ENCODE measurements at regions not wholly inside any gene's neighbourhood (a gene's known extent, or its start where the extent isn't known, plus 50 kb on each side); places are given as distances from the start of the nearest gene placed in this dataset.

DNA sequence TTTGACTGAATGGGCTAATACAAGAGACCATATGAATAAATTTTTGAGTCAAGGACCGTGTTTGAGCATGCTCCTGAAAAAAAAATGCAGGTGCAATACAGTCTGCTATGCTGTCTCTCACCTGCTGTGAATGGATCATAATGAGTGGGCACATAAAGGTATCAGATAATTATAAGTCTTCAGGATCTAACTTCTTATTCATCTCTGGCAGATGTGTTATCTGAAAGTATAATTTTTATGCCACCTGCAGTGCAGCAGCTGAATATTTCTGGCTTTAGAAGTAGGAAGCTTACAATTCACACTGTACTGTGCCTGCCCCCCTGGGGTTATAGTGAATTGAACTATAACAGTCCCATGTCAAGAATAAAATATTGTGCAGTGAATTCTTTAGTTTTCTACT lies 333.3 kb downstream of the MRPL39 start:
- TF ChIP-seq, protein P1, sequence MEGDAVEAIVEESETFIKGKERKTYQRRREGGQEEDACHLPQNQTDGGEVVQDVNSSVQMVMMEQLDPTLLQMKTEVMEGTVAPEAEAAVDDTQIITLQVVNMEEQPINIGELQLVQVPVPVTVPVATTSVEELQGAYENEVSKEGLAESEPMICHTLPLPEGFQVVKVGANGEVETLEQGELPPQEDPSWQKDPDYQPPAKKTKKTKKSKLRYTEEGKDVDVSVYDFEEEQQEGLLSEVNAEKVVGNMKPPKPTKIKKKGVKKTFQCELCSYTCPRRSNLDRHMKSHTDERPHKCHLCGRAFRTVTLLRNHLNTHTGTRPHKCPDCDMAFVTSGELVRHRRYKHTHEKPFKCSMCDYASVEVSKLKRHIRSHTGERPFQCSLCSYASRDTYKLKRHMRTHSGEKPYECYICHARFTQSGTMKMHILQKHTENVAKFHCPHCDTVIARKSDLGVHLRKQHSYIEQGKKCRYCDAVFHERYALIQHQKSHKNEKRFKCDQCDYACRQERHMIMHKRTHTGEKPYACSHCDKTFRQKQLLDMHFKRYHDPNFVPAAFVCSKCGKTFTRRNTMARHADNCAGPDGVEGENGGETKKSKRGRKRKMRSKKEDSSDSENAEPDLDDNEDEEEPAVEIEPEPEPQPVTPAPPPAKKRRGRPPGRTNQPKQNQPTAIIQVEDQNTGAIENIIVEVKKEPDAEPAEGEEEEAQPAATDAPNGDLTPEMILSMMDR (IDR thresholded peaks at IDR 0.05; ENCODE audit: borderline replicate concordance, insufficient read depth, low read depth, low read length): no peak
- H3K4me3 ChIP-seq (ENCODE audit: low read depth, low read length): no peak overlapping the region

DNA sequence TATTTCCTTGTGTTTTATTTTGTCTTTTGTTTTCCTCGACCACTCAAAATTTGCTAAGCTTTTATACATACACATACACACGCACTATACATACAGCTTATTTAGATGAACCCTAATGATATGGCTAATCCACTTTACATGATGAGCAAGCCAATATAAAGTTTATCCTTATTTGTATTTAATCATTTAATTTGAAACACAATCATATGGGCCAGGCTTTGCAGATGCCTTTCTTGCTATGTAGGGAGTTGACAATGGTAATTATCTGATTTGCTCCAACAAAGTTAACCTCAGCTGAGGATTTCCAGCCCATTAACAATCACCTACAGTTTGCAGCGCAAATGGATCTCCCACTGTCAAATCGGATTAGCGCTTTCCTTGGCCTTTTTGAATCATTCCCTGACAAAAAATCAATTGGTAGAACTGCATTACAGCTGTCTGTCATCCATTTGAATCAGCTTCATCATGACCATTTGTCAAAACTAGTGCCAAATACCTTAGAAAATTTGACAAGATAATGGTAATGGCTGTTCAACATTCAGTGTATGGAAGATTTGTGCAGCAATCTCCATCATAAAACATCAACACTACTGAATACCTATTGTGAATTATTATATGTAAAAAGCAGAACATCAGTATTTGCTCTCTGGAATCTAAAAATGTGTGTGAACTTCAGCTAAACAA lies 352.6 kb downstream of the MRPL39 start:
- TF ChIP-seq, protein P1 (IDR thresholded peaks at IDR 0.05; ENCODE audit: borderline replicate concordance, insufficient read depth, low read depth, low read length): no peak
- H3K4me3 ChIP-seq (ENCODE audit: low read depth, low read length): no peak overlapping the region

DNA sequence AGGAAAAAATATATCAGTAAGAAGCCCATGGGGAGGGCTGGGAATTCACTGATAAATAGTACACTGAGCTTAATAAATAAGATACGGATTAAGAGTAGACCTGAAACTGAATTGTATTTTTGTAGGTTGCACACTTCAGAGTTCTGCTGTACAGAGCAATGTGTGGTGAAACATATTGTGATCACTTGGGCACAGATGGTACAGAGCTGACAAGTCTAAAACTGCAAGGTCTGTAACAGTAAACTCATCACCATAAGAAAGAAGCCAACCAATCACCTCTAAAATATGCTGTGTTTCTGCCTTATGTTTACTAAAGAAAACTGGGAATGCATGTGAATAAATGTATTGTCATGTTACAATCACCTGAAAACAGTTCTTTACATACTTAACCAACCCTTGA lies 360.7 kb downstream of the MRPL39 start:
- H3K4me3 ChIP-seq (ENCODE audit: low read depth, low read length): no peak overlapping the region
- TF ChIP-seq, protein P1 (IDR thresholded peaks at IDR 0.05; ENCODE audit: borderline replicate concordance, insufficient read depth, low read depth, low read length): no peak

DNA sequence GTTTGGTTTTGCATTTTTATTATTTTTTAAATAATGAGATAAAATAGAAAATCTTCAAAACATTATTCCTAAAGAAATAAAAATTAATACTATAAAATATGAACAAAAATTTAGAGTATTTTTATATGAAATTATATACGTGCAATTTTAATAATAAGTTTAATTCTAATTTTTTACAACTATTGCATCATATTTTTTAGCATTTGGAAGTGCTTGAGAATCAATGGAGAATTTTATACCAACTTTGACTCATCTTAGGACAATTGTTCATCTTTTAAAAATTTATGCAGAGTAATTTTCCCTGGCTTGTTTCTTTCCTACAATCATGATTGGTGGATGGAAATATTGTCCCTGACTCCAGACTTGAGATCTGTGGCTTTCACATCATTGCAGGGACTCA lies 362.5 kb downstream of the MRPL39 start:
- no peak overlapping the region for H3K4me3 ChIP-seq (ENCODE audit: low read depth, low read length)
- TF ChIP-seq, protein P1 (IDR thresholded peaks at IDR 0.05; ENCODE audit: borderline replicate concordance, insufficient read depth, low read depth, low read length): no peak

DNA sequence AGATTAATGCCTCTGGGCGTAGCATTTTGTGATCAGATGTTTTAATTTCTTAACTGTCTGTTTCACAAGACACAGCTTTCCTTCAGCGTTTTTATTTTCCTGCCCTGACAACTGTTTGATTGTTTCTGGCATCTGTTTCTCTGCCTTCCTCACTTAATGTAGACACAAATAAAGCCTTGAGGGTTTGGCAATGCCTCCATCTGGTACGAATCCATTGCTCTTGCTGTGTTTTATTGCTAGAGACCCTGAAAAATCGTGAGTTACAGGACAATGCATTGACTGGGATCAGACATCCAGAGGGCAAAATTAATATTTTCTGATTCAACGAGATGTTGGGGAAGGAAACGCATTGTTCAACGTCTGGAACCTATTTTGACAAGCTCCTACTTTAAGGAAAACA lies 363.5 kb downstream of the MRPL39 start:
- H3K4me3 ChIP-seq (ENCODE audit: low read depth, low read length): no peak overlapping the region
- TF ChIP-seq, protein P1 (IDR thresholded peaks at IDR 0.05; ENCODE audit: borderline replicate concordance, insufficient read depth, low read depth, low read length): no peak

DNA sequence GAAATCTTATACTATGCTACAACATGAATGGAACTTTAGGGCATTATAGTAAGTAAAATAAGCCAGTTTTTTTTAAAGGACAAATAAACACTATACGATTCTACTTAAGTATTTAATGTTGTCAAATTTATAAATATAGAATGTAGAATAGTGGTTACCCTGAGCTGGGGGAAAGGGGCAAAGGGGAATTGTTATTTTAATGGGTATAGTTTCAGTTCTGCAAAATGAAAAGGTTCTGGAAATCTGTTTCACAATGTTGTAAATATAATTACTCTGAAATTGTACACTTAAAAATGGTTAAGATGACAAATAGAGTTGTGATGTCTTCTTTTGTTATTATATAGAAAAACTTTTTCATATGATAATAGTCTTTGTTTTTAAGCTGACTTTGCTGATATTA lies 366.3 kb downstream of the MRPL39 start:
- no peak overlapping the region for H3K4me3 ChIP-seq (ENCODE audit: low read depth, low read length)
- TF ChIP-seq, protein P1 (IDR thresholded peaks at IDR 0.05; ENCODE audit: borderline replicate concordance, insufficient read depth, low read depth, low read length): no peak
